SK-N-SH (cell line): ENCODE measurements at regions not wholly inside any gene's neighbourhood (a gene's known extent, or its start where the extent isn't known, plus 50 kb on each side); places are given as distances from the start of the nearest gene placed in this dataset.

Experiments
- CHD2 ChIP-seq: fragments of 150-350 bp; IDR thresholded peaks from 2 replicates; pipeline ENCODE4 v1.6.1; 2018; ENCODE audit warnings: low read length; ENCODE audit not compliant: partially characterized antibody
- POLR2AphosphoS5 ChIP-seq: IDR thresholded peaks from 2 replicates; pipeline ENCODE4 v1.6.1; 2012; ENCODE audit warnings: low read depth, low read length
- RFX5 ChIP-seq: IDR thresholded peaks from 2 replicates; pipeline ENCODE4 v1.6.1; 2012; ENCODE audit warnings: mild to moderate bottlenecking, improper control_type of control experiment, low read length
- SMC3 ChIP-seq: IDR thresholded peaks from 2 replicates; pipeline ENCODE4 v1.6.1; 2012; ENCODE audit warnings: low read depth, low read length, improper control_type of control experiment
- YY1 ChIP-seq: IDR thresholded peaks from 2 replicates; pipeline ENCODE4 v1.4.0; 2012; ENCODE audit warnings: low read depth, mild to moderate bottlenecking
- TF ChIP-seq, protein P1 (sequence below): fragments of 200-600 bp; sonication (generic); IDR thresholded peaks from 2 replicates; pipeline ENCODE4 v1.6.1; 2017; ENCODE audit warnings: antibody characterized with exemption, mild to moderate bottlenecking, moderate library complexity

DNA sequence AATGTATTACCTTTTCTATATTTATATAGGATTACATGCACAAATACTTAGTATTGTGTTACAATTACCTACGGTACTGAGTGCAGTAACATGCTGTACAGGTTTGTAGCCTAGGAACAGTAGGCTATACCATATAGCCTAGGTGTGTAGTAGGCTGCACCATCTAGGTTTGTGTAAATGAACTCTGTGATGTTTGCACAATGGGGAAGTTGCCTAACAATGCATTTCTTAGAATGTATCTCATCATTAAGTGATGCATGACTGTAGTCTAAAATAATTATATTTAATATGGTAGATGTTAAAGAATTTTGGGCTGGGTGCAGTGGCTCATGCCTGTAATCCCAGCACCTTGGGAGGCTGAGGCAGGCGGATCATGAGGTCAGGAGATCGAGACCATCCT is 281.0 kb downstream of the KLF13 start:
- TF ChIP-seq CHD2 (no peak), POLR2AphosphoS5 (no peak), RFX5 (no peak), SMC3 (no peak), YY1 (no peak)
- TF ChIP-seq, protein P1, sequence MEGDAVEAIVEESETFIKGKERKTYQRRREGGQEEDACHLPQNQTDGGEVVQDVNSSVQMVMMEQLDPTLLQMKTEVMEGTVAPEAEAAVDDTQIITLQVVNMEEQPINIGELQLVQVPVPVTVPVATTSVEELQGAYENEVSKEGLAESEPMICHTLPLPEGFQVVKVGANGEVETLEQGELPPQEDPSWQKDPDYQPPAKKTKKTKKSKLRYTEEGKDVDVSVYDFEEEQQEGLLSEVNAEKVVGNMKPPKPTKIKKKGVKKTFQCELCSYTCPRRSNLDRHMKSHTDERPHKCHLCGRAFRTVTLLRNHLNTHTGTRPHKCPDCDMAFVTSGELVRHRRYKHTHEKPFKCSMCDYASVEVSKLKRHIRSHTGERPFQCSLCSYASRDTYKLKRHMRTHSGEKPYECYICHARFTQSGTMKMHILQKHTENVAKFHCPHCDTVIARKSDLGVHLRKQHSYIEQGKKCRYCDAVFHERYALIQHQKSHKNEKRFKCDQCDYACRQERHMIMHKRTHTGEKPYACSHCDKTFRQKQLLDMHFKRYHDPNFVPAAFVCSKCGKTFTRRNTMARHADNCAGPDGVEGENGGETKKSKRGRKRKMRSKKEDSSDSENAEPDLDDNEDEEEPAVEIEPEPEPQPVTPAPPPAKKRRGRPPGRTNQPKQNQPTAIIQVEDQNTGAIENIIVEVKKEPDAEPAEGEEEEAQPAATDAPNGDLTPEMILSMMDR: no peak
